HEK293T (cell line): ENCODE measurements at regions not wholly inside any gene's neighbourhood (a gene's known extent, or its start where the extent isn't known, plus 50 kb on each side); places are given as distances from the start of the nearest gene placed in this dataset.

Experiments used
- ARNT ChIP-seq: fragments of 450-650 bp; IDR thresholded peaks from 2 replicates; pipeline ENCODE4 v1.6.1; 2017; ENCODE audit warnings: mild to moderate bottlenecking
- BHLHE40 ChIP-seq: fragments of 450-650 bp; IDR thresholded peaks from 2 replicates; pipeline ENCODE4 v1.6.1; 2016; ENCODE audit warnings: mild to moderate bottlenecking, moderate library complexity, borderline replicate concordance
- ELF4 ChIP-seq: fragments of 450-650 bp; IDR thresholded peaks from 2 replicates; pipeline ENCODE4 v1.6.1; 2017; ENCODE audit warnings: antibody characterized with exemption
- FOXM1 ChIP-seq: fragments of 450-650 bp; IDR thresholded peaks from 2 replicates; pipeline ENCODE4 v1.6.1; 2017; ENCODE audit warnings: mild to moderate bottlenecking, borderline replicate concordance
- NFRKB ChIP-seq: fragments of 450-650 bp; IDR thresholded peaks from 2 replicates; pipeline ENCODE4 v1.6.1; 2016; ENCODE audit warnings: mild to moderate bottlenecking, moderate library complexity
- SUZ12 ChIP-seq: fragments of 450-650 bp; IDR thresholded peaks from 2 replicates; pipeline ENCODE4 v1.6.1; 2016; ENCODE audit warnings: mild to moderate bottlenecking
- ZNF384 ChIP-seq: fragments of 450-650 bp; IDR thresholded peaks from 2 replicates; pipeline ENCODE4 v1.6.1; 2016
- TF ChIP-seq, protein P1 (sequence below): fragments of 450-650 bp; IDR thresholded peaks from 2 replicates; pipeline ENCODE4 v1.6.1; 2016

DNA sequence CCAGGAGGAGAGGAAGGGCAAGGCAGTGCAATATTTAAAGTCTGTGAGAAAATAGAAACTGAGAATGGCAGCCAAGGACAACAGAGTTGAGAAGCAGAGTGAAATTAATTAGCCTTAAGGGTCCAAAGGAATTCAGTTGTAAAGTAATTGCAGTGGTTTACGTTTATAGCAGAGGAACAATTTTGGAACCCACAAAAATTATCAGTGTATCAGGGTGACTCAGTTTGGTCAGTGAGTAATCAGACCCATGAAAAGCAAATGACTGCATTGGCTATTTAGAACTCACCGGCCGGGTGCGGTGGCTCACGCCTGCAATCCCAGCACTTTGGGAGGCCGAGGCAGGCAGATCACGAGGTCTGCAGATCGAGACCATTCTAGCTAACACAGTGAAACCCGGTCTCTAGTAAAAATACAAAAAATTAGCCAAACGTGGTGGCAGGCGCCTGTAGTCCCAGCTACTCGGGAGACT, 245.8 kb upstream of the SLC39A10 start:
- TF ChIP-seq BHLHE40 (no peak), SUZ12 (no peak), ELF4 (no peak), NFRKB (no peak), ZNF384 (no peak), FOXM1 (no peak), ARNT (no peak)
- TF ChIP-seq, protein P1, sequence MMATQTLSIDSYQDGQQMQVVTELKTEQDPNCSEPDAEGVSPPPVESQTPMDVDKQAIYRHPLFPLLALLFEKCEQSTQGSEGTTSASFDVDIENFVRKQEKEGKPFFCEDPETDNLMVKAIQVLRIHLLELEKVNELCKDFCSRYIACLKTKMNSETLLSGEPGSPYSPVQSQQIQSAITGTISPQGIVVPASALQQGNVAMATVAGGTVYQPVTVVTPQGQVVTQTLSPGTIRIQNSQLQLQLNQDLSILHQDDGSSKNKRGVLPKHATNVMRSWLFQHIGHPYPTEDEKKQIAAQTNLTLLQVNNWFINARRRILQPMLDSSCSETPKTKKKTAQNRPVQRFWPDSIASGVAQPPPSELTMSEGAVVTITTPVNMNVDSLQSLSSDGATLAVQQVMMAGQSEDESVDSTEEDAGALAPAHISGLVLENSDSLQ = no peak
